ENCODE measurements at regions not wholly inside any gene's neighbourhood (a gene's known extent, or its start where the extent isn't known, plus 50 kb on each side); places are given as distances from the start of the nearest gene placed in this dataset.

GRCh38 chr6:154561750-154562149 lies 51.3 kb upstream of the CNKSR3 start:
- no peak for DNase-seq

GRCh38 chr6:154565331-154565730 lies 54.8 kb upstream of the CNKSR3 start:
- DNase-seq = no peak

- no peak for DNase-seq
These were observed 56.4 kb upstream of the CNKSR3 start for GRCh38 chr6:154566866-154567265.

GRCh38 chr6:154567695-154568220 lies 57.3 kb upstream of the CNKSR3 start:
- DNase-seq = no peak

GRCh38 chr6:154569156-154569862 lies 58.8 kb upstream of the CNKSR3 start:
- no peak for DNase-seq

- DNase-seq = no peak
These were observed 60.0 kb upstream of the CNKSR3 start for GRCh38 chr6:154570505-154570904.

GRCh38 chr6:154572556-154572955 lies 62.1 kb upstream of the CNKSR3 start:
- no peak for DNase-seq

- DNase-seq = no peak
These were observed 67.6 kb upstream of the CNKSR3 start for GRCh38 chr6:154578004-154578559.

- DNase-seq = no peak
These were observed 68.6 kb upstream of the CNKSR3 start for GRCh38 chr6:154579046-154579445.

GRCh38 chr6:154579485-154579884 lies 69.0 kb upstream of the CNKSR3 start:
- DNase-seq = no peak

- no peak for DNase-seq
These were observed 70.1 kb upstream of the CNKSR3 start for GRCh38 chr6:154580397-154581135.

- no peak for DNase-seq
These were observed 72.2 kb upstream of the CNKSR3 start for GRCh38 chr6:154582696-154583095.

GRCh38 chr6:154583546-154584188 lies 73.2 kb upstream of the CNKSR3 start:
- no peak for DNase-seq

GRCh38 chr6:154590756-154591155 lies 80.3 kb upstream of the CNKSR3 start:
- DNase-seq = no peak

GRCh38 chr6:154591234-154591633 lies 80.7 kb upstream of the CNKSR3 start:
- no peak for DNase-seq

GRCh38 chr6:154592199-154592860 lies 81.8 kb upstream of the CNKSR3 start:
- DNase-seq = no peak

- no peak for DNase-seq
These were observed 82.6 kb upstream of the CNKSR3 start for GRCh38 chr6:154593122-154593521.

GRCh38 chr6:154594496-154595198 lies 84.2 kb upstream of the CNKSR3 start:
- DNase-seq = no peak

- no peak for DNase-seq
These were observed 85.1 kb upstream of the CNKSR3 start for GRCh38 chr6:154595538-154595937.

- no peak for DNase-seq
These were observed 85.5 kb upstream of the CNKSR3 start for GRCh38 chr6:154596009-154596408.

GRCh38 chr6:154596701-154597100 lies 86.2 kb upstream of the CNKSR3 start:
- DNase-seq = no peak

GRCh38 chr6:154598399-154598798 lies 87.9 kb upstream of the CNKSR3 start:
- DNase-seq = no peak
